ENCODE measurements at regions not wholly inside any gene's neighbourhood (a gene's known extent, or its start where the extent isn't known, plus 50 kb on each side); places are given as distances from the start of the nearest gene placed in this dataset.

DNA sequence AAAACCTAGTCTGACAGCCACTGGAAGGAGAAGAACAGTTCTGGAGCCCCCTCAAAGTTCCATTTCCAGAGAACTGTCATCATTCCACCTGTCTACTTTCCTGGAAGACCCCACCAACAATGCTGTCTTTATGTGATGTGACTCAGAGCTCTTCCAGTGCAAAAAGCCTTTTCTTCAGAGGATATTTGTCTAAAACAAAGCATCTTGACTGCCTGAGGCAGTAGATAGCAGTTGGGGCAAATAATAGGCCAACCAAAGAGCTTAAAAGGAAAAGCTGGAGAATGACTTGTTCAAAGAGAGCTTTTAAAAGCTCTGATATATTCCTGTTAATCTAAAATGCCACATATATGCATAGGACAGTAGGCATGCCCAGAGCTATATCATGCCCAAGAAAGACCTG is 62.6 kb downstream of the MIS18A start:
- DNase-seq (ENCODE audit: low spot score): no peak

DNA sequence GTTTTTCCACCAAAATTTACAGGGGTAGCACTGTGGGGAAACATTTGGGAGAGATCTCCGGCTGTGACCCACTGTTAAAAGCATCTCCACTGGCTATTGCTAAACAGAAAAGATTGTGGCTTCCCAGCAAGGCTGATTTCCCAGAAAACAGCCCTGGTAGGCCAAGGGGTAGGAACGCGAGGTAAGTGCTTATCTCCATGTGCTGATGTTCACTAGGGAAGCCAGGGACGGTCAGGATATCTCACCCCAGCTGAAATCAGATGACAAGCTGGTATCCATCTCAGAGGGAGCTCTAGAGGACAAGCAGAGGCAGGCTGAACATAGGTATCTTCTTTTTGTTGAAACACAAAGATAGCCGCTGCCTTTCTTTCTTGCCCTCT is 63.6 kb downstream of the MIS18A start:
- DNase-seq (ENCODE audit: low spot score): no peak

DNA sequence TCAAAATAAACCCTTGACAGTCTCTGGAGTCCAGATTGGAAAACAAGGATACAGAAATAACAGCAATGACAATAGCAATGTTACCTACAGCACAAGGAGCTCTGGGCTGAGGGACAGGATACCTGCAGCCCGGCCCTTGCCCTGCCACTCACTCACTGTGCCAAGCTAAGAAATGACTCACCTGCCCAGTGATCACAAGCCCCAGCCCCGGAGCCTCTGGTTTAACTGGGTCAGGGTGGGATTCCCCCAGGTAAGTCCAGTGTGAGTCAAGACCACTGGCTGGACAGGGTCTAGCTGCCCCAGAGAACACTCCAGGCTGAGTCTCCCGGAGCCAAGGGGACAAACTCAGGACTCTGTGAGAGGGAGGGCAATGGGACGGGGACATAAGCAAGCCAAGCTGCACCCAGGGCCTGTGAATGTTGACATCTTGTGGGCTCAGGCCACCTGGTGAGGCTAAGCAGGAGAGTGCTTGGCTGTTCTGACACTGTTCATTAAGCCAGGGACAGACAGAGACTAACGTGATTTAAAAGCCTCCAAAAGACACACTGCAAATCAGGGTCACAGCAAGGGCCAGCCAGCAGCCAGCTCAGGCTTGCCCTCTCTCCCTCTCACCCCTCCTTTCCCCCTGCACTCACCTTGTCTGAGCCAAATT is 64.1 kb downstream of the MIS18A start:
- no peak for DNase-seq (ENCODE audit: low spot score)

DNA sequence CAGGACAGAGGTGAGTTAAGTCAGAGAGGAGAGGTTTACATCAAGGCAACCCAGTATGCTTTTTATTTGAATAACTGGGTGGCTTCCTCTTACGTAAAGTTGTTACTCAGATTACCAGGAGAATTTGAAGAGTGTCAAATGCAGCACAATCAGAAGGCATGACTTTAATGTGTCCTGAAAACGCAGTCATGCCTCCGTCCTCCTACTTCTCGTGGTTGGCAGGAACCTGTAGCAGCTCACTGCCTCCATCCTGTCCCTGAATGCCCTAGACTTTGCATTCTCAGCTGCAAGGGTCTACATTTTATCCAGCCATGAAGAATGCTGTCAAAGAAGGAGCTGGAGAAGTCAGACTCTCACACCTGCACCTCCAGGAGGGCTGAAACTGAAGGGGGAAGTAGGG is 66.7 kb downstream of the MIS18A start:
- DNase-seq (ENCODE audit: low spot score): no peak

DNA sequence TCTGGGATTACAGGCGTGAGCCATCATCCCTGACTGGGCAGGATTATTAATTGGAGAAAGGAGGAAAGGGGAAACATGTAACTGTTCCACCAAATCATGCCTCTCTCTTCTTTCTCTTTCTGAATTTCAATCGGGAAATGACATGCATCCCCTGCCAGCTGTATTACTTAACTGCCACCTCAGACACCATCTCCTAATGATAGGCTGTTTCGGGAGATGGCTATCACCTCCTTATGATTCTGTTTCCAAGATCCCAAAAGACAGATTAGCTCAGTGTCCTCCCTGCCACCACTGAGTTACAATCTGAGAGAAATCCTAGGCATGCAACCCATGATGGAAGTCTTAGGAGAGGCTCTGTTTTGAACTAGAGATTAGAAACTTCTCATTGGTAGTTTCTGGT is 67.5 kb downstream of the MIS18A start:
- DNase-seq (ENCODE audit: low spot score): no peak

DNA sequence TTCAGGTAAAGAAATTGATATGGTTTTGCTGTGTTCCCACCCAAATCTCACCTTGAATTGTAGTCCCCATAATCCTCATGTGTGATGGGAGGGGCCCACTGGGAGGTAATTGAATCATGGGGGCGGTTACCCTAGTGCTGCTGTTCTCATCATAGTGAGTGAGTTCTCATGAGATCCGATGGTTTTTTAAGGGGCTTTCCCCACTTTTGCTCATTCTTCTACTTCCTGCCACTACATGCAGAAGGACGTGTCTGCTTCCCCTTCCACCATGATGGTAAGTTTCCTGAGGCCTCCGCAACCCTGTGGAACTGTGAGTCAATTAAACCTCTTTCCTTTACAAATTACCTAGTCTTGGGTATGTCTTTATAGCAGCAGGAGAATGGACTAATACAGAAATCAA is 69.3 kb downstream of the MIS18A start:
- no peak for DNase-seq (ENCODE audit: low spot score)

DNA sequence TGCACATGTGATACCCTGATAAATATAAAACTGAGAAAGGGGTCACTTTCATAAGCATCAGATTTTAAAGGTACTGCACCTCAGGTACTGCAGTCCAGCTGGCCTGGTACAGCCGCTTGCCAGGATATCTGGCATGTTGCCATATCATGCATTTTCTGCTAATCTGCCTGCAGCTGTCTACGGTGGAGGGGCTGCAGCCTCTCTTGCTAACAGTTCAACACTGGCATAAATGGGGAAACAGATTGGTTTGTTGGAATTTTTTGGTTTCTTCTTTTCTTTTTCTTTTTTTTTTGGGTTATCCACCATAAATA is 71.5 kb downstream of the MIS18A start:
- no peak for DNase-seq (ENCODE audit: low spot score)

DNA sequence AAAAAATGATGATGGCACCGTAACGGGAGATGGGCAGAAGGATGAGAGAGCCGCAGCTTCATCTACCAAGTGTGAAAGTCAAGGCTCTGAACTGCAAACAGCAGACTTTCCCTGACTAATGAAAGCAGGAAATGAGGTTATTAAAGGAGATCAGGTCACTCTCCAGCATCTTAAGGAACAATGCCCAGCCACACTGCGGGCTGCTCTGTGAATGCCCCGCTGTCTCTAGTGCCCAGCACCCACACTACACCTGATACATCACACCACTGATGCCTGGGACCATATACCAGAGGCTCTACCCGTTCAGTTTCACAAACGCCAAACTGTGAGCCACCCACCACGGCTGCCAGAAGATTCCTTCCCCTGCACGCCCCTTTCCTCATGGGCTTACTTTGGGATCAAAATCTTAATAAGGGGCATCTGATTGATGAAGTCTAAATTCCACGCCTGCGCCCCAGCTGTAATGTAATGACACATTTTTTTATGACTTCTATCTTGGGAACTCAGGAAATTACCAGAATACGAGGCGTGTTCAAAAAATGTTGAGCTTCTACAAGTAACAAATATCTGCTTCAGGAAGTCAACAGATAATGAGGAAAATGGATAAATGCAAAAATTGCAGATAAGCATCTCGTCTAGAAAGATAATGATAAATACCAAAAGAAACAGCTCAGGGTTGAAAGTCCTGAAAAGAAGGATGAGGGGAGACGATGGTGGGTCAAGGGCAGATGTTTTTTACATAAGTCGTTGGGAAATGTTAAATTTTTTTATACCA is 72.0 kb downstream of the MIS18A start:
- no peak for DNase-seq (ENCODE audit: low spot score)

DNA sequence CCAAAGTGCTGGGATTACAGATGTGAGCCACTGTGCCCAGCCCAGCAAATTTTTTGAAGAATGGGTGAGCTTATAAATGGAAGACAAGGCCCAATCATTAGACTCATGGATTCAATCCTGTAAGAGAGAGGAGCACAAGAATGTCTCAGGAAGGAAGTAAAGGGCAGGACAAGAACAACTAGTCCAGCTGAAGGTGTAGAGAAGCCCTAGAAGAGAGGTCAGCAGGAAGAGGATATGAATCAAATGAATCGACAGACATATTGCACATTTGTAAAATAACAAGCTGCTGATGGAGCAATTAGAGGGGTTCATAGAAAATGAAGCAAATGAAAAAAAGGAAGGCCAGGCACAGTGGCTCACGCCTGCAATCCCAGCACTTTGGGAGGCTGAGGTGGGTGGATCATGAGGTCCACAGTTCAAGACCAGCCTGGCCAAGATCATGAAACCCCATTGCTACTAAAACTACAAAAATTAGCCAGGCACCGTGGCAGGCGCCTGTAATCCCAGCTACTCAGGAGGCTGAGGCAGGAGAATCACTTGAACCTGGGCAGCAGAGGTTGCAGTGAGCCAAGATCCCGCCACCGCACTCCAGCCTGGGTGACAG is 74.9 kb downstream of the MIS18A start:
- no peak for DNase-seq (ENCODE audit: low spot score)

DNA sequence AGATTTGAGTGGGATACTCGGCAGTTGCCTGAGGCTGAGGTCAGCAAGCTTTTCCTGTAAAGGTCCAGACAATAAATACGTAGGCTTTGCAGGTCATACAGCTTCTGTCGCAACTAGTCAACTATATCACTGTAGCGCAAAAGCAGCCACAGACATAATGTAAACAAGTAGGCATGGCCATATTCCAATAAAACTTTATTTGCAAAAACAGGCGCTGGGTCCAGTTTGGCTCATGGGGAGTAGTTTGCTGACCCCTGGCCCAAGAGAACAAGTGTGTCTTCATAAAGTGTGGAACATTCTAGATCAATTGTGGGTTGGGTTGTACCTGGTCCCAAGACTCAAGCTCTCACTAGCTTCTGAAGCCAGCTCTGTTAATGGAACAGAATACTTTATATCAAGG is 78.8 kb downstream of the MIS18A start:
- DNase-seq (ENCODE audit: low spot score): no peak

DNA sequence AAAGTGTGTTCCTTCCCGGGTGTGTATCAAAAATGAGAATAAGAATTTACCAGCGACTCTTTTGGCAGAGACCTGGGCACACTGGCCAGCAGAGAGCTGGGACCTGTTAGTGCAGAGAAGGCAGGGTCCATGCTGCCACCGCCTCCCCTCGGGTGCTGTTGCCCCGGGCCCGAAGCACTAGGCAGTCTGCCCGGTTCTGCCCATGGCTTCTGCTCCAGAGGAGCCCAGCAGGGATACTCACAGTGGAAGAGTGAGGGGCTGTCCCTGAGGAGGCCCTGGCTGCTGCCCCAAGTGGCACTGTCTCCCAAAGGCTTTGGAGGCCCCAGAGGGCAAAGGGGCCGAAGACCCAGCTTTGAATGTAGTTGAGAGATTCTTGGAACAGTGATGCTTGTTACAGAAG is 80.5 kb downstream of the MIS18A start:
- no peak for DNase-seq (ENCODE audit: low spot score)

DNA sequence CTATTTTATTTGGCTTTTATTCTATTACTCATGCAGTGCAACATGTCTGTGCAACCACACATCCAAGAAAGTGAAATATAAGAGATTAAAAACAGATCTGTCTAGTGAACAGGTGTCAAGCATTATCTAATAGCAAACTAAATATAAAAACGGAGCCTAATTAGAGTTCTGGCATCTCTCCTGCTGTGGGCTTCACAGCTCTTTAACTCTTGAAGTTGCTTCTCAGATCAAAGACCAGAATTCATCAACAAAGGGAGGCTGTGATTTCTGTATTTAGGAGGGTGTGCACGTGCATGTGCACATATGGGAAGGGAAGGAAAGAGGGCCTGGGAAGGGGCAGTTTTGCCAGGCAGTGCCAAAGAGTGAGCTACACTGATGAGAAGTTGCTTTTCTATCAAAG is 81.0 kb downstream of the MIS18A start:
- no peak for DNase-seq (ENCODE audit: low spot score)

DNA sequence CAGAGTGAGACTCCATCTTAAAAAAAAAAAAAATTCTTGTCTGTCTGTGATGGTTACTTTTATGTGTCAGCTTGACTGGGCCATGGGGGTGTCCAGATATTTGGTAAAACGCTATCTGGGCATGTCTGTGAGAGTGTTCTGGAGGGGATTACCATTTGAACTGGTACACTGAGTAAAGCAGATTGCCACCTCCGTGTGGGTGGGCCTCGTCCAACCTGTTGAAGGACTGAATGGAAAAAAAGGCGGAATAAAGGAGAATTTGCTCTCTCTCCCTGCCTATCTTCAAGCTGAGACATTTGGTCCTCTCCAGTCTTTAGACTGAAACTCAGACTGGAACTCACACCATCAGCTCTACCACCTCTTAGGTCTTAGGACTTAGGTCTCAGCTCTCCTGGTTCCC is 82.8 kb downstream of the MIS18A start:
- no peak for DNase-seq (ENCODE audit: low spot score)

DNA sequence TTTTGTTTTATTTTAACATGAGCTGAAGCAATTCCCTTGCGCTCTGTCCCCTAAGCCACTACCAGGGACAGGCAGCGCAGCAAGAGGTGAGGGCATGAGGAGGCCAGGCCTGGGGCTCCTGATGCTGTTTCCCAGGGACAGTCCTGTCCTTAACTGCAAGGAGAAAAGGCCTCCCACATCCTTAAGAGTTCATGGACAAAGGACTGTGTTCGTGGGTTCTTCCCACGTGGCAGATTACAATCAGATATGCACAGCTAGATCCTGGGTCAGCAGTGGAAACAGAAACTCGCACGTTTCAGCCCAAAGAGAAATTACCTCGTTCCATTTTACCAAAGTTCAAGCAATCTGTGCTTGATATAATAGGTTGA is 85.8 kb downstream of the MIS18A start:
- no peak for DNase-seq (ENCODE audit: low spot score)

DNA sequence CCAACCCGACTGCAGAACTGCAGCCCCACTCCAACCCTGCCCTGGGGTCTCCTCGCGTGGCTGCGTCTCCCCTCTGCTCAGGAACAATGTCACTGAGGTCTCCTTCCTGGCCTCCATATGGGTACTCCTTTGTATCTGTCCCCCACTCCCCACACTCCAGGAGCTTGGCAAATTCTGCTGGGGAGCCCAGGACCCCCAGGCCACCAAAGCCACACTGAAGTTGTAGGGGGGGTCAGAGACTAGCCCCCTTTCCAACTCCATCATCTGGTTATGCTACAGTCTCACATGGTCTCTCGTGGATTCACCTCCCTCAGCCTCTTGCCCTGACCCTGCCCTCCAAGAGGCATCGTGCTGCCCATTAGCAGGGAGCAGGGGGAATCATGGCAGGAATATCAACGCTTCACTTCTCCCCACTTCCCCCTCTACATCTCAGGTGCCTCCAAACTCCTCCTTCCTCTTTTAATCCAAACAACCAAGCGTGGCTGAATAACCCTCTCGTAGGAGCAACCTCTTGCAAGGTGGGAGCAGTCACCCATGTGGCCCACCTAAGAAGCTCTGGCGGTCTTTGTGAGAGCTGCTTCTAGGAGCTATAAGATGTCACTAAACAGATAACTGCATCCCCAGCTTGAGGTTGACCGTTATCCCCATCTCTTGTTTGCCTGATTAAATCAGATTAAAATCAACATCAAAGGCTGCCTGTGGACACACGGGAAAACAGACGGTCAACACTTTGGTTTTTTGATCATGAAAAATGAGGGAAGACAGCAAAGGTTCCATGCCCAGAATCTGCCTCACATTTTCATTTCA is 86.4 kb downstream of the MIS18A start:
- no peak for DNase-seq (ENCODE audit: low spot score)

DNA sequence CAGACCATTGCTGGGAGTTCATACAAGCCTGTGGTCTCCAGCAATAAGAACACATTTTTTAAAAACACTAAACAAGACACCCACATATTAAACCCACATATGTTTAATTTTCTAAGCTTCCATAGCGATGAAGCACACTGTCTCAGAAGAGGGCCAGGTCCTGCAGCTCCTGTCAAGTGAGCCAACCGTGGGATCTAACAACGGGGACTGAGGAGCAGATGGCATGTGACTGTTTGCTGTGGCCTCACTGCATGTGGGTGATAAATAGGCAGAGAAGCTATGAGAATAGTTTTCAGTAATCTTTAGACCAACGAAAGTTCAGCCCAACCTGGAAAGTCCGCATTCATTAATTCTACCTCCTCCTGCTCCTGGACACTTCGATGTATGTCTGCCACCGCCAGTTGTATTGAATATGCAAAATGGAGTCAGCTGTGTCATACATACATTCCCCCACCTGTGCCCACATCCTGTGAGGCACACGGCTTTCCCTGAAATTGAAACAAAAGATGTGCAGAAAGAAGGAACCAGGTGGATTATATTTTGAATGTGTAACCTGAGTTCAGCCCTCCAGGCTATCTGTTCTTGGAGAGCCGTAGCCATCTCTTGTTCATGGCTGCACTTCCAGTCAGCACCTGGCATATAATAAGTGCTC is 88.2 kb downstream of the MIS18A start:
- DNase-seq (ENCODE audit: low spot score): no peak

DNA sequence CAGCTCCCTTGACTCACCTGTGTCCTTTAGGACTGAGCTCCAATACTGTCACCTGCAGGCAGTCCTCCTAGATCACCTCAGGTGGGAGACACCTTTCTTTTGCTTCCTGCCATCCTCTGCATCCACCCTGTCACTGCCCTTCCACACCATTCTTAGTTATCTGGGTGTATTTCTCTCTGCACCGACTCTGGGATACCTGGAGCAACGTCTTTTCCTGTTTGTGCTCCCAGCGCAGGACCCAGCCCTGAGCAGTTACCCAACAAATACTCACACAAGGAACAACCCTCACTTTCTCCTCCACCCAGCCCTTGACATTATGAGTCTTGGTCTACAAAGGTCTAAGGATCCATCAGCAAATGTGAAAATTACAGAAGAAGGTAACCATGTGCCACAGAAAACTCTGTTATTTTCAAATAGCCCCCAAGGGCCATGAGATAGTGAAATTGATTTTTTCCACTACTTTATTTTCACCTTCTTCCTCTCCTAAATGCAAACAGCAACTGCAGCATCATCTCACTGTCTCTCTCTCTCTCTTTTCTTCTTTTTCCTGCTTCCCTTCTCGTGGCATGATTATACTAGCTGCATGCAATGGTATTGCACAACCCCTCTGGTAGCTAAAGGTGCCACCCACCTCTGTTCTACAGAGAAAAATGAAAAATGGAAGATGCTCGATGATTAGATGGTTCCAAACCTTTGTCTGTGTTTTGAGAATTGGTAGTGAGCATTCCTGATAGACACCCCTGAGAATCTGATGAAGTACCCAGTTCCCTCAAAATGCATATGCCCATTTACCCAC is 89.0 kb downstream of the MIS18A start:
- no peak for DNase-seq (ENCODE audit: low spot score)

DNA sequence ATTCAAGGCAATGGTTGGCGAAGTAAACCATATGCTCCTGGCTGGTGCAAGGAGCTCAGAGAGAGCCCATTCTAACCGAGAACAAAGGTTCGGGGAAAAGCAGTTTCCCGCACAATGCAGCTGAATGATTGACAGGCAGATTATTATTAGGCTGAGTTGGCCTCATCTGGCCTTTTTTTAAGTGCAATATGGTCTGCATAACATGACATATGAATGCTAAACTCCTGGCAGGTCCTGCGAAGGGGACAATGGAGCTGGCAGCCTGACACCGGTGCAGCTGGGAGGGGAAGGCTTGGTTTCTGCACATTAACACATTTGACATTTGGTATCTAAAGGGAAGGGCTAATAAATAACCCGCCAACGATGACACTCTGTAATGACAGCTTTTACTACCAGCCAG is 92.0 kb downstream of the MIS18A start:
- no peak for DNase-seq (ENCODE audit: low spot score)

DNA sequence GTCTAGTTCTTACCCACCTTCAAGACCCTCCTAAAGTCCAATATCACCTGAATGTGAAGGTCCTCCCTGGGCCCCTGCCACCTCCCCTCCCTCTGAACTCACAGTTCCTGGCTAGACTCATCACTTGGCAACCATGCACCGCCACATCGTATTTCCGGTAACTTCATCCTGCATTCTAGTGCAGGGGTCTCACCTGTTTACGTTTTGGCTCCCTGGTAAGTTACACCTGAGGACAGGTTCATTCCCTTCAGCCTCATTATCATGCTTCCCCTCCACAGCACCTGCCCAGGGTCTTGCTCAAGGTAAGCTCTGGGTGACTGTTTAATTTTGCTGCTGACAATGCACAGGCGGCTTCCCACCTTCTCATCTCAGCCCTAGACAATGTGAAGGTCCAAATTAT is 93.1 kb downstream of the MIS18A start:
- DNase-seq (ENCODE audit: low spot score): no peak

DNA sequence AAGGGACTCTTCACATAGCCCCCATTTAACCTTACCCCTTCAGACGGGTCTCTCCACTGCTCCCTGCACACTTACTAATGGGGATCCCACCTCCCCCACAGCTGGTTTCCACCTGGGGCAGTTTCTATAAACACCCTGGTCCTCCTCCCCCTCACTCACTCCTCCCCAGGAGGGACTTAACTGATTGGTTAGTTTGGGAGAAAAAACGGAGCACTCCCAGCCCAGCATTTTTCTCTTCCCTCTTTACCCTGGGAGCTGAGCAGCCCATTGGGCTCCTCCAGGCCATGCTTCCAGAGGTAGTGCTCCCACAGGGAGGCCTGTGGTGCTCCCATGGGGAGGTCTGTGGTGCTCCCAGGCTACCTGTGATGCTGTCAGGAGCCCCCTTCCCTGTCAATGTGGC is 93.7 kb downstream of the MIS18A start:
- DNase-seq (ENCODE audit: low spot score): no peak

DNA sequence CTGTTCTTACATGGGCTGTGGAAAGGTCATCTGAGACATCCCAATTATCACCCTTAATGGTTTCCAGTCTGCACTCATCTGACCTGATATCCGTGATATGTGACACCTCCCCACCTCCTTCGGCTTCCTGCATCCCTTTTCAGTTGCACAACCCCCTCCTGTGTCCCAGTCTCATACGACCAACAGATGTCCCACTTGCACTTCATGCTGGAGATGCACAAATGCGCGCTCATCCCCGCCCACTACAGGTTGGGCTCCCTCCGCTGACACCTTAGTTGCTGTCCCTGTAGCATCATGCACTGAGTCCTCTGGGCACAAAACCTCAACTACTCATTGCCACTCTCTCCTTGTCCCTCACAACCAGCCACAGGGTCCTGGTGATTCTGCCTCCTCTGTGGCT is 94.4 kb downstream of the MIS18A start:
- DNase-seq (ENCODE audit: low spot score): no peak

DNA sequence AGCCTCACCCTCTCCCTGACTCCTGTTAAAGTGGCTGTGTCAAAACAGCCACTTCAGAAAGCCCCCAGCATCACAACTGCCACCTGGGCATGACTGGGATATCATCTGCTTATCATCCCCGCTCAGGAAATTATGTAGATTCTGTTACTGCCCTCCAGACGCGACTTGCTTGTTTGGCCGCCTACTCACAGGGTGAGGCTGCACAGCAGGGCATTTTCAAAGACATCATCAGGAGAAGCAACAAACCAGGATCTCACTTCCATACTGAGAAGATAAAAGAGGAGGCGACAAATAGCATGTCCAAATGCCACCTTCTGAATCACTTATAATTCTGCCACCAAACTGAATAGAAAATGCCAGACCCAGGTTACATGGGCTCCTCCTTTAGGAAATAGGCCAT is 94.8 kb downstream of the MIS18A start:
- DNase-seq (ENCODE audit: low spot score): no peak
